ENCODE measurements at regions not wholly inside any gene's neighbourhood (a gene's known extent, or its start where the extent isn't known, plus 50 kb on each side); places are given as distances from the start of the nearest gene placed in this dataset.

DNA sequence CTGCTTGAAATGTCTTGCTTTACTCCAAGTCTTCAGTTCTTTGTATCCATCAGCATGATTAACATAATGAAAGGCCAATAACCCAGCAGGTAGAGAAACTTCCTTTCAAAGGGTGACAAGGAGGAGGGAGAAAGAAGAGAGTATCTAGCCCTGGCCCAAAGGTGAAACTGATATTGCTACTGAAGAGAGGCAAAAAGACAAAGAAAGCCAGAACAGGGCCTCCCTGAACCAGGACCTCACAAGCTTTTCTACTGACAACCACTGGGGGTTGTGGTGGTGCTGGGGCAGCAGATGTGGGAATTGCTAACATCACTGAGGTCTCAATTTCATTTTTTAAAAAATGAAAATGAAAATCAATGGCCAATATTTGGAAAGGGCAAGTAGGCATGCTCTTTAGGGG lies 234.1 kb downstream of the RSL24D1 start:
- H3K27ac ChIP-seq (ENCODE audit: low read depth, low read length): no peak overlapping the region
- H3K36me3 ChIP-seq (ENCODE audit: insufficient read depth, low read length): no peaks in the 10 kb centered on the region
- peaks cover 3 to 35% (median 18%) of the 10 kb centered on the region in 8 donors for H3K9me3 Mint-ChIP-seq
- H3K4me1 ChIP-seq (ENCODE audit: insufficient read depth, low read length): no peaks in the 10 kb centered on the region
- H3K36me3 Mint-ChIP-seq: peaks cover 0 to 3% of the 10 kb centered on the region in 2 donors
- POLR2A ChIA-PET (ENCODE audit: partially characterized antibody): no interaction called here
- CTCF ChIA-PET (ENCODE audit: partially characterized antibody): no interaction called here
- no peaks in the 10 kb centered on the region for H3K9me3 ChIP-seq (ENCODE audit: control insufficient read depth in 1 of 2, low read length in 2 of 2)
- no peak for DNase-seq
- no peak overlapping the region for H3K4me3 Mint-ChIP-seq
- no peaks in the 10 kb centered on the region for H3K27me3 ChIP-seq (ENCODE audit: insufficient read depth, low read length)
- intact Hi-C loops (cut with micrococcal nuclease): no loop called here
- no peaks in the 10 kb centered on the region for H3K4me1 Mint-ChIP-seq
- no peak overlapping the region for H3K27ac Mint-ChIP-seq
- peaks cover 0 to 5% of the 10 kb centered on the region in 2 donors for H3K27me3 Mint-ChIP-seq
- no peak overlapping the region for H3K4me3 ChIP-seq (ENCODE audit: low read length in 2 of 2)

DNA sequence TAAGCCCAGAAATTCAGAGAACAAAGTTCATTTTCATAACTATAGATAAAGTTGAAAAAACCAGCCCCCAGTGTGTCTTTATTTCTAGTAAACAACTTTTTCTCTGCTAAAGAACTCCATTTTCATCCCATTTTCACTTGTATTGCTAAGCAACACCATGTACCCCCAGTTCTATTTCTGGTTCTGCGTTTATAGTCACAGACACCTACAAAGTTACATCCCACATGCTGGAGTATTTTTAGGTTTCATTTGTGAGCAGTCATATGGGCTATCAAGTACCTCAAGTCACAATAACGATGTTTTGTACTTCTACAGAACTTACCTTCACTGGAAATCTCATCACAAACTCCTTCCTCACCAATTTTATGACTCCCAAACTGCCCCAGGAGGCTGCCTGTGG lies 236.5 kb downstream of the RSL24D1 start:
- Histone ChIP-seq H3K9me3 (ENCODE audit: control insufficient read depth in 1 of 2, low read length in 2 of 2) (no peaks in the 10 kb centered on the region), H3K27me3 (ENCODE audit: insufficient read depth, low read length) (no peaks in the 10 kb centered on the region), H3K4me3 (ENCODE audit: low read length in 2 of 2) (no peak overlapping the region), H3K36me3 (ENCODE audit: insufficient read depth, low read length) (no peaks in the 10 kb centered on the region), H3K4me1 (ENCODE audit: insufficient read depth, low read length) (no peaks in the 10 kb centered on the region), H3K27ac (ENCODE audit: low read depth, low read length) (no peak overlapping the region)
- H3K4me1 Mint-ChIP-seq: no peaks in the 10 kb centered on the region
- no peak overlapping the region for H3K27ac Mint-ChIP-seq
- intact Hi-C loops (cut with micrococcal nuclease): no loop called here
- peaks cover 0 to 3% of the 10 kb centered on the region in 2 donors for H3K36me3 Mint-ChIP-seq
- ChIA-PET CTCF (ENCODE audit: partially characterized antibody) (no interaction called here), POLR2A (ENCODE audit: partially characterized antibody) (no interaction called here)
- H3K27me3 Mint-ChIP-seq: peaks cover 0 to 3% of the 10 kb centered on the region in 2 donors
- no peak for DNase-seq
- H3K9me3 Mint-ChIP-seq: peaks cover 0 to 21% (median 14%) of the 10 kb centered on the region in 8 donors
- H3K4me3 Mint-ChIP-seq: no peak overlapping the region

GRCh38 chr15:54941417-54941816 lies 255.3 kb downstream of the RSL24D1 start:
- no peaks in the 10 kb centered on the region for H3K4me1 ChIP-seq (ENCODE audit: insufficient read depth, low read length)
- no peak for DNase-seq
- H3K36me3 Mint-ChIP-seq: peaks cover 0 to 1% of the 10 kb centered on the region in 2 donors
- no peaks in the 10 kb centered on the region for H3K27me3 ChIP-seq (ENCODE audit: insufficient read depth, low read length)
- no peak overlapping the region for H3K4me3 Mint-ChIP-seq
- intact Hi-C loops (cut with micrococcal nuclease): no loop called here
- no peaks in the 10 kb centered on the region for H3K4me1 Mint-ChIP-seq
- peaks cover 1 to 2% of the 10 kb centered on the region in 2 donors for H3K27me3 Mint-ChIP-seq
- ChIA-PET POLR2A (ENCODE audit: partially characterized antibody) (no interaction called here), CTCF (ENCODE audit: partially characterized antibody) (no interaction called here)
- no peaks in the 10 kb centered on the region for H3K9me3 ChIP-seq (ENCODE audit: control insufficient read depth in 1 of 2, low read length in 2 of 2)
- no peak overlapping the region for H3K4me3 ChIP-seq (ENCODE audit: low read length in 2 of 2)
- H3K27ac Mint-ChIP-seq: no peak overlapping the region
- no peak overlapping the region for H3K27ac ChIP-seq (ENCODE audit: low read depth, low read length)
- H3K36me3 ChIP-seq (ENCODE audit: insufficient read depth, low read length): no peaks in the 10 kb centered on the region
- peaks cover 0 to 9% (median 4%) of the 10 kb centered on the region in 8 donors for H3K9me3 Mint-ChIP-seq

DNA sequence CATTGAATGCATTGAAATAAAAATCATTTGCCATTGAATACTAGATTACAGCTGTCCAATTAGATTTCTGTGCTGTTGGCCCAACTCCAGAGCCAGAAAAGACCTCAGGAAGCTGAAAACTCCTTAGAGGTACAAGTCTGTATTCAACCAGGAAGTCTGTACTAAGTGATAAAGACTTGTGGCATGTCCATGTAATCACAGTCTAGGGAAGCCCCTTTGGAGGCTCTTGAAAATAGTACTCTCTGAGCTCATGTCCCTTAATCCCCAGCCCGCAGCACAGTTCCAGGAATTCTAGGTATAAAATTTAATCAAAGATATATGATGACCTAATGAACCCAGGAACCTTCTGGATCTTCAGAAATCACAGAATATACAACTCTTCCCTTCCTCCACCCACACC lies 279.4 kb downstream of the RSL24D1 start:
- H3K4me1 Mint-ChIP-seq: no peaks in the 10 kb centered on the region
- no peaks in the 10 kb centered on the region for H3K9me3 ChIP-seq (ENCODE audit: control insufficient read depth in 1 of 2, low read length in 2 of 2)
- H3K4me3 Mint-ChIP-seq: no peak overlapping the region
- H3K9me3 Mint-ChIP-seq: peaks cover 2 to 9% (median 7%) of the 10 kb centered on the region in 8 donors
- no peak overlapping the region for H3K27ac Mint-ChIP-seq
- no peak overlapping the region for H3K27ac ChIP-seq (ENCODE audit: low read depth, low read length)
- CTCF ChIA-PET (ENCODE audit: partially characterized antibody): no interaction called here
- H3K27me3 ChIP-seq (ENCODE audit: insufficient read depth, low read length): no peaks in the 10 kb centered on the region
- no peak for DNase-seq
- no peaks in the 10 kb centered on the region for H3K36me3 ChIP-seq (ENCODE audit: insufficient read depth, low read length)
- H3K27me3 Mint-ChIP-seq: no peaks in the 10 kb centered on the region
- intact Hi-C loops (cut with micrococcal nuclease): no loop called here
- H3K36me3 Mint-ChIP-seq: peaks cover 0 to 4% of the 10 kb centered on the region in 2 donors
- H3K4me1 ChIP-seq (ENCODE audit: insufficient read depth, low read length): no peaks in the 10 kb centered on the region
- POLR2A ChIA-PET (ENCODE audit: partially characterized antibody): no interaction called here
- no peak overlapping the region for H3K4me3 ChIP-seq (ENCODE audit: low read length in 2 of 2)

DNA sequence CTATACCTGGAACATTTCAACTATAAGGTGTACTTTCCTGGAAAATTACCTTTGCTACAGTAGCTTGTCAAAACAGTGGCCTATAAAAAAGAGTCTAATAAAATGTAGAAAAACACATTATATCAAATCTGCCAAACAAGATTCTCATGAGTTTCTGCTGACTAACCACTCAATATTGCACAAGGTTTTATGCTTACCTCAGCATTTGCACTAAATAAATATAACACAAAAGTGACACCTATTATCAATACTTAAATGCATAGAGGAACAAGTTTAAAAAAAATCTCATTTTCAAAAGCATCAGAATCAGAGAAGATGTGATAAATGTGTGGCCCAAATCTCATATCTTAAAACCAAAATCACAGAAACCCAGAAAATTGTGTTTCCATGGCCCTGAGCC lies 281.4 kb downstream of the RSL24D1 start:
- intact Hi-C loops (cut with micrococcal nuclease): no loop called here
- POLR2A ChIA-PET (ENCODE audit: partially characterized antibody): no interaction called here
- H3K9me3 Mint-ChIP-seq: peaks cover 0 to 4% (median 0%) of the 10 kb centered on the region in 8 donors
- DNase-seq: no peak
- no peaks in the 10 kb centered on the region for H3K9me3 ChIP-seq (ENCODE audit: control insufficient read depth in 1 of 2, low read length in 2 of 2)
- no peaks in the 10 kb centered on the region for H3K4me1 Mint-ChIP-seq
- no peak overlapping the region for H3K4me3 ChIP-seq (ENCODE audit: low read length in 2 of 2)
- CTCF ChIA-PET (ENCODE audit: partially characterized antibody): interaction anchor here (0.5 kb wide), 1 partner anchor 1914 kb away, joined by 3 read pairs; no protein-coding TSS in a partner anchor
- H3K4me3 Mint-ChIP-seq: no peak overlapping the region
- H3K36me3 ChIP-seq (ENCODE audit: insufficient read depth, low read length): no peaks in the 10 kb centered on the region
- no peak overlapping the region for H3K27ac ChIP-seq (ENCODE audit: low read depth, low read length)
- no peak overlapping the region for H3K27ac Mint-ChIP-seq
- H3K4me1 ChIP-seq (ENCODE audit: insufficient read depth, low read length): no peaks in the 10 kb centered on the region
- H3K27me3 ChIP-seq (ENCODE audit: insufficient read depth, low read length): no peaks in the 10 kb centered on the region
- H3K27me3 Mint-ChIP-seq: no peaks in the 10 kb centered on the region
- H3K36me3 Mint-ChIP-seq: no peaks in the 10 kb centered on the region

- H3K9me3 ChIP-seq (ENCODE audit: control insufficient read depth in 1 of 2, low read length in 2 of 2): no peaks in the 10 kb centered on the region
- H3K36me3 Mint-ChIP-seq: no peaks in the 10 kb centered on the region
- intact Hi-C loops (cut with micrococcal nuclease): no loop called here
- H3K9me3 Mint-ChIP-seq: peaks cover 0 to 21% (median 10%) of the 10 kb centered on the region in 8 donors
- no peaks in the 10 kb centered on the region for H3K27me3 ChIP-seq (ENCODE audit: insufficient read depth, low read length)
- no peaks in the 10 kb centered on the region for H3K36me3 ChIP-seq (ENCODE audit: insufficient read depth, low read length)
- CTCF ChIA-PET (ENCODE audit: partially characterized antibody): no interaction called here
- no peaks in the 10 kb centered on the region for H3K4me1 ChIP-seq (ENCODE audit: insufficient read depth, low read length)
- no peak overlapping the region for H3K27ac ChIP-seq (ENCODE audit: low read depth, low read length)
- H3K27me3 Mint-ChIP-seq: no peaks in the 10 kb centered on the region
- no peak overlapping the region for H3K4me3 ChIP-seq (ENCODE audit: low read length in 2 of 2)
- POLR2A ChIA-PET (ENCODE audit: partially characterized antibody): no interaction called here
- no peaks in the 10 kb centered on the region for H3K4me1 Mint-ChIP-seq
- no peak overlapping the region for H3K4me3 Mint-ChIP-seq
- H3K27ac Mint-ChIP-seq: no peak overlapping the region
- DNase-seq: no peak
Observed at GRCh38 chr15:54884312-54884711, 312.4 kb downstream of the RSL24D1 start.

DNA sequence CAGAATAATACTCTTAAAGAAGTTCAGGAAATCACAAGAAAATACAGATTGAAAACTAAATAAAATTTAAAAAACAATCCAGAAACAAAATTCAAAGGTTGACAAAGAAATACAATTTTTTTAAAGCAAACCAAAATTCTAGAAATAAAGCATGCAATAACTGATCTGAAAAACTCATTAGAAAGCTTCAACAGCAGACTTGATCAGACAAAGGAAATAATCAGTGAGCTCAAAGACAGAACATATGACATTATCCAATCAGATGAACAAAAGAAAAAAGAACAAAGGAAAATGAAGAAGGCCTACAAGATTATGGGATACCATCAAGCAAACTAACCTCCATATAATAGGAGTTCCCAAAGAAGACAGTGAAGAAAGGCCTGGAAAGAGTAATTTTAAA lies 336.8 kb downstream of the RSL24D1 start:
- Mint-ChIP-seq H3K4me1 (no peaks in the 10 kb centered on the region), H3K9me3 (peaks cover 4 to 33% (median 20%) of the 10 kb centered on the region in 8 donors), H3K4me3 (no peak overlapping the region), H3K27me3 (no peaks in the 10 kb centered on the region), H3K27ac (no peak overlapping the region), H3K36me3 (no peaks in the 10 kb centered on the region)
- Histone ChIP-seq H3K4me1 (ENCODE audit: insufficient read depth, low read length) (no peaks in the 10 kb centered on the region), H3K9me3 (ENCODE audit: control insufficient read depth in 1 of 2, low read length in 2 of 2) (peaks cover 0 to 4% of the 10 kb centered on the region in 2 donors), H3K4me3 (ENCODE audit: low read length in 2 of 2) (no peak overlapping the region), H3K27ac (ENCODE audit: low read depth, low read length) (no peak overlapping the region), H3K36me3 (ENCODE audit: insufficient read depth, low read length) (no peaks in the 10 kb centered on the region), H3K27me3 (ENCODE audit: insufficient read depth, low read length) (no peaks in the 10 kb centered on the region)
- ChIA-PET CTCF (ENCODE audit: partially characterized antibody) (no interaction called here), POLR2A (ENCODE audit: partially characterized antibody) (no interaction called here)
- DNase-seq: no peak
- intact Hi-C loops (cut with micrococcal nuclease): no loop called here

DNA sequence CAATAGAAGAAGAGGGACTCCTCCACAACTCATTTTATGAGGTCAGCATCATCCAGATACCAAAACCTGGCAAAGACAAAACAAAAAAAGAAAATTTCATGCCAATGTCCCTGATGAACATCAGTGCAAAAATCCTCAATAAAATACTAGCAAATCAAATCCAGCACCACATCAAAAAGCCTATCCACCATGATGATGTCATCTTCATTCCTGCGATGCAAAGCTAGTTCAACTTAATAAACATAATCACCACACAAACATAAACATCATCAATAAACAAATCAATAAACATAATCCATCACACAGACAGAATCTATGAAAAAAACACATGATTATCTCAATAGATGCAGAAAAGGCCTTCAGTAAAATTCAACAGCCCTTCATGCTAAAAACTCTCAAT lies 342.1 kb downstream of the RSL24D1 start:
- H3K4me1 Mint-ChIP-seq: no peaks in the 10 kb centered on the region
- no peaks in the 10 kb centered on the region for H3K36me3 Mint-ChIP-seq
- no peak for DNase-seq
- Histone ChIP-seq H3K27ac (ENCODE audit: low read depth, low read length) (no peak overlapping the region), H3K36me3 (ENCODE audit: insufficient read depth, low read length) (no peaks in the 10 kb centered on the region), H3K27me3 (ENCODE audit: insufficient read depth, low read length) (no peaks in the 10 kb centered on the region), H3K4me3 (ENCODE audit: low read length in 2 of 2) (no peak overlapping the region), H3K9me3 (ENCODE audit: control insufficient read depth in 1 of 2, low read length in 2 of 2) (peaks cover 0 to 4% of the 10 kb centered on the region in 2 donors), H3K4me1 (ENCODE audit: insufficient read depth, low read length) (no peaks in the 10 kb centered on the region)
- intact Hi-C loops (cut with micrococcal nuclease): no loop called here
- peaks cover 4 to 23% (median 15%) of the 10 kb centered on the region in 8 donors for H3K9me3 Mint-ChIP-seq
- POLR2A ChIA-PET (ENCODE audit: partially characterized antibody): no interaction called here
- CTCF ChIA-PET (ENCODE audit: partially characterized antibody): no interaction called here
- peaks cover 0 to 2% of the 10 kb centered on the region in 2 donors for H3K27me3 Mint-ChIP-seq
- no peak overlapping the region for H3K27ac Mint-ChIP-seq
- no peak overlapping the region for H3K4me3 Mint-ChIP-seq

All from CD4-positive, alpha-beta memory T cell (primary cell).